ENCODE measurements at regions not wholly inside any gene's neighbourhood (a gene's known extent, or its start where the extent isn't known, plus 50 kb on each side); places are given as distances from the start of the nearest gene placed in this dataset.

- no peak for TF ChIP-seq ZBTB33 (IDR thresholded peaks at IDR 0.05)
Observed at GRCh38 chr16:79288066-79288465, 312.5 kb downstream of the MAF start (continued).

- Histone ChIP-seq H3K27ac (ENCODE audit: low read depth in 1 of 2, low read length in 2 of 2) (peak overlapping the region; percentile 32 to 61), H3K4me3 (ENCODE audit: low read depth in 1 of 3, low read length in 3 of 3) (peak overlapping the region; percentile 9 to 52 (median 43)), H3K9me3 (ENCODE audit: control insufficient read depth in 4 of 4, low read length in 3 of 4) (no peaks in the 10 kb centered on the region), H3K4me1 (ENCODE audit: control insufficient read depth in 4 of 4, insufficient read depth in 4 of 4, low read length in 3 of 4) (peaks cover 1 to 19% (median 10%) of the 10 kb centered on the region in 4 donors), H3K36me3 (ENCODE audit: control insufficient read depth in 4 of 4, insufficient read depth in 3 of 4, low read depth in 1 of 4, low read length in 3 of 4) (no peaks in the 10 kb centered on the region), H3K27me3 (ENCODE audit: control insufficient read depth in 4 of 4, insufficient read depth in 4 of 4, low read length in 3 of 4) (no peaks in the 10 kb centered on the region), H3K9ac (ENCODE audit: low read depth in 1 of 2, low read length in 2 of 2) (peak overlapping the region in 1 of 2 donors; percentile 10)
- WGBS, result 58% methylated on average over 5 of the region's 5 CpGs
- TF ChIP-seq HNF4A (conservative IDR thresholded peaks at IDR 0.05) (no peak), SP1 (IDR thresholded peaks at IDR 0.05) (no peak), RXRA (IDR thresholded peaks at IDR 0.05) (no peak), YY1 (IDR thresholded peaks at IDR 0.05) (no peak), MAX (IDR thresholded peaks at IDR 0.05) (no peak), TAF1 (conservative IDR thresholded peaks at IDR 0.05) (no peak), RAD21 (IDR thresholded peaks at IDR 0.05) (no peak), FOXA1 (IDR thresholded peaks at IDR 0.05) (no peak), REST (IDR thresholded peaks at IDR 0.05) (no peak)
- TF ChIP-seq, protein P1, sequence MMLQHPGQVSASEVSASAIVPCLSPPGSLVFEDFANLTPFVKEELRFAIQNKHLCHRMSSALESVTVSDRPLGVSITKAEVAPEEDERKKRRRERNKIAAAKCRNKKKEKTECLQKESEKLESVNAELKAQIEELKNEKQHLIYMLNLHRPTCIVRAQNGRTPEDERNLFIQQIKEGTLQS (IDR thresholded peaks at IDR 0.05), result no peak
- DNase-seq (ENCODE audit: low spot score), result no peak
Observed at GRCh38 chr16:79287424-79287917, 313.1 kb downstream of the MAF start.

DNA sequence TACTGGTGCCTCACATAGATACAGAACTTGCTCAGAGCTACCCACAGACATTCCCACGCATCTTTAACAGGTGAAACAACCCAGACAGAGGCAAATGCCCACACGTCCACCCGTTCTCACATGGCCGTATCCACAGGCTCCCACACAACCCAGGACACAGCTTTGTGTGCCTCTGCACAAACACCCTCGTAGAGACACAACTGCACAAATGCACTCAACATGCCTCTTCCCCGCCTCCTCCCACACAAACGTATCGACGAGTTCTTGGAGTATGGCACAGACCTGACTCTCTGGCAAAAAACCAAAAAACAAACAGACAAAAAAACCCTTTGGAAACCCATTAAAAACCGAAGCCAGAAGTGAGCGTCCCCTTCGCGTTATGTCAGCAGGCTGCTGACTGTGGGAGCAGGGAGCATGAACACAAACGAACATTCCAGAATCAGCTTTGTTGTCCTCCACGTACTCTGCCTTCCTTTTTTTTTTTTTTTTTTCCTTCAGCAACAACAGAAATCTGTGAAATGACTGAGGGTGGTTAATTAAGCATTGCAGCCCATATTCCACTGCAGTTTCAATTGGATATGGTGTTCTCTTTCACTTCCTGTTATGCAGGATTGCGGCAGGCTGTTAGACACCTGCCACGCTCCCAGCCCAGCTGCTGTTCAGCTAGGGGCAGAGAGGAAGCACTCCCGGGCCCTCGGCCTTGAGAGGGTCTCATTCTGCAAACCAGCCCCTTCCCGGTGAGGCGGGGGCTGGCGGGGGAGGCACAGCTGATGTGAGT, 313.7 kb downstream of the MAF start:
- Histone ChIP-seq H3K4me1 (ENCODE audit: control insufficient read depth in 4 of 4, insufficient read depth in 4 of 4, low read length in 3 of 4) (peaks cover 1 to 19% (median 10%) of the 10 kb centered on the region in 4 donors), H3K9me3 (ENCODE audit: control insufficient read depth in 4 of 4, low read length in 3 of 4) (no peaks in the 10 kb centered on the region), H3K27me3 (ENCODE audit: control insufficient read depth in 4 of 4, insufficient read depth in 4 of 4, low read length in 3 of 4) (no peaks in the 10 kb centered on the region), H3K36me3 (ENCODE audit: control insufficient read depth in 4 of 4, insufficient read depth in 3 of 4, low read depth in 1 of 4, low read length in 3 of 4) (no peaks in the 10 kb centered on the region), H3K4me3 (ENCODE audit: low read depth in 1 of 3, low read length in 3 of 3) (peak overlapping the region; percentile 9 to 52 (median 43)), H3K27ac (ENCODE audit: low read depth in 1 of 2, low read length in 2 of 2) (peak overlapping the region; percentile 32 to 61), H3K9ac (ENCODE audit: low read depth in 1 of 2, low read length in 2 of 2) (peak overlapping the region in 1 of 2 donors; percentile 10)
- whole genome bisulfite sequencing, result 38% methylated on average over 22 of the region's 22 CpGs
- TF ChIP-seq REST (IDR thresholded peaks at IDR 0.05) (no peak), HNF4G (IDR thresholded peaks at IDR 0.05) (no peak), YY1 (IDR thresholded peaks at IDR 0.05) (peak; percentile 34), RAD21 (IDR thresholded peaks at IDR 0.05) (peak; percentile 10 to 33), MAX (IDR thresholded peaks at IDR 0.05) (peak; percentile 64)
- DNase-seq (ENCODE audit: low spot score), result no peak
